ENCODE measurements at regions not wholly inside any gene's neighbourhood (a gene's known extent, or its start where the extent isn't known, plus 50 kb on each side); places are given as distances from the start of the nearest gene placed in this dataset.

DNA sequence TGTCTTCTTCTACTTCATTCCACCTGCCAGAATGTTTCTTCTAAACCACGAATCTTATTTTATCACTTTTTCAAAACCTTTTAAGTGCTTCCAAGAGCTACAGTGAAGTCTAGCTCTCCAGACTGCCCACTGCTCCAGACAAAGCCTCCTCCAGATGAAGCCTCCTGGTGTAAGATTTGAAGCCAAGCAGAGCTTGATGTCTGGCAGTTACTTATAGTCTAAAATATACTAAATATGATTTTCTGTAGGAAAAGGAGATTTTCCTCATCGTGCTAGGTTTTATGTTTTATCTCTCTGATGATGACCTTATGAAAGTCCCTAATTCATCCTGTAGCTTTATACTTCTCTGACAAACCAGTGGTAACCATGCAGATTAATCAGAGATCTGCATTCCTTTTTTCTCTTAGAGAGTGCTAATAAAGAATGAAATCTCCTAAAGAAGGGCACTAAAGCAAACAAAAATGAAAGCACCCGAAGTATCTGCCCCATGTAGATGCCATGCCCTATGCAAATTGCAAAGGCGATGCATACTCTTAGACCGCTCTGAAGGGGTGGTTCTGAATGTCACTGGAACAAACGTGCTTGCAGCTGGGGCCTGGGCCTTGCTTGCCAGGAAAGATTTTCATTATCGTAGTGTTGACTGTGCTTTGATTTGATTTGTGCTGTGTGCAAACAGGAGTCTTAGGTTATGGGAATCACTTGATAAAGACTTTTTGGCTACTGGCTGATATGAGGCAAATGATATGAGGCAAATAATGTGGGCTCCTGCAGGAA is 314.2 kb downstream of the PID1 start:
- Mint-ChIP-seq H3K4me3 (ENCODE audit: unreplicated experiment) (no peak overlapping the region), H3K27ac (ENCODE audit: unreplicated experiment) (no peak overlapping the region)
- TF ChIP-seq, protein P1, sequence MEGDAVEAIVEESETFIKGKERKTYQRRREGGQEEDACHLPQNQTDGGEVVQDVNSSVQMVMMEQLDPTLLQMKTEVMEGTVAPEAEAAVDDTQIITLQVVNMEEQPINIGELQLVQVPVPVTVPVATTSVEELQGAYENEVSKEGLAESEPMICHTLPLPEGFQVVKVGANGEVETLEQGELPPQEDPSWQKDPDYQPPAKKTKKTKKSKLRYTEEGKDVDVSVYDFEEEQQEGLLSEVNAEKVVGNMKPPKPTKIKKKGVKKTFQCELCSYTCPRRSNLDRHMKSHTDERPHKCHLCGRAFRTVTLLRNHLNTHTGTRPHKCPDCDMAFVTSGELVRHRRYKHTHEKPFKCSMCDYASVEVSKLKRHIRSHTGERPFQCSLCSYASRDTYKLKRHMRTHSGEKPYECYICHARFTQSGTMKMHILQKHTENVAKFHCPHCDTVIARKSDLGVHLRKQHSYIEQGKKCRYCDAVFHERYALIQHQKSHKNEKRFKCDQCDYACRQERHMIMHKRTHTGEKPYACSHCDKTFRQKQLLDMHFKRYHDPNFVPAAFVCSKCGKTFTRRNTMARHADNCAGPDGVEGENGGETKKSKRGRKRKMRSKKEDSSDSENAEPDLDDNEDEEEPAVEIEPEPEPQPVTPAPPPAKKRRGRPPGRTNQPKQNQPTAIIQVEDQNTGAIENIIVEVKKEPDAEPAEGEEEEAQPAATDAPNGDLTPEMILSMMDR (IDR thresholded peaks at IDR 0.05): no peak

DNA sequence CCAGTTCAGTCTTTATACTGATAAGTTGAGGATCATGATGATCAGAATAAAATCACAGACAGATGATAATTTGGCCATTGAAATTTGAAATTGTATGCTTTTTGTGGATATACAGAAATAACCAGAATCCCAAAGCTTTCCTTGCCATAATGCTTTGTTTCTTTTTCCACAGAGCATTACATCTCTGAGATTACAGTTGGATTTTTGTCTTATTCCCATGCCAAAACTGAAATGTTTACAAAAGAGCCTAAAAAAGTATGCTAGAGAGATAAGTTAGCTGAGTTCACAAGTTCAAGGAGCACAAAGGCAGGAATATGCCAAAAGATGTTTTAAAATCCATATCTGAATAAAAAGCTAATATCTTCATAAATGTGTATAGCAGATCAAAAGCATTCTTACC is 321.3 kb downstream of the PID1 start:
- DNase-seq (ENCODE audit: low spot score): no peak
- H3K4me1 Mint-ChIP-seq (ENCODE audit: low read depth): no peaks in the 10 kb centered on the region

More for the DNA sequence above, 314.2 kb downstream of the PID1 start:
- H3K36me3 Mint-ChIP-seq (ENCODE audit: low read depth): no peaks in the 10 kb centered on the region
- H3K4me1 Mint-ChIP-seq (ENCODE audit: low read depth): no peaks in the 10 kb centered on the region
- H3K27me3 Mint-ChIP-seq (ENCODE audit: low read depth): no peaks in the 10 kb centered on the region
- no peak for DNase-seq (ENCODE audit: low spot score)
- H3K9me3 Mint-ChIP-seq (ENCODE audit: low read depth): peaks cover 23% of the 10 kb centered on the region

DNA sequence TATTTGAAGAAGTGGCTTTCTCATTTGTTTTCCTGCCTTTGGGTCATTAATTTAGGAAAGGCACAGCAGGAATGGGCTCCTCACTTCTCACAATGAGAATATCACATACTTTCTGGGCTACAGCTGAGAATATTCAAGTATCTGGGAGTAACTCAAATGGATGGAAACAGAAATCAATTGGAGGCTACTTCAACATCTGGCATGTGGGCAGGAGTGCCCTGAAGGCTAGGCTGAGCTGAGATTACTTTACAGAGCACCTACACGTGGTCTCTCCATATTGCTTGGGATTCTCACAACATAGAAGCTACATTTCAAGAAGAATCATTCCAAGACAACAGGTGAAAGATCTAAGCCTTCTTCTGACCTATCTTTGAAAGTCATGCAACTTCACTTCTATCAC is 325.4 kb downstream of the PID1 start:
- H3K4me3 Mint-ChIP-seq (ENCODE audit: unreplicated experiment): no peak overlapping the region
- no peaks in the 10 kb centered on the region for H3K4me1 Mint-ChIP-seq (ENCODE audit: low read depth)
- no peak for DNase-seq (ENCODE audit: low spot score)
- TF ChIP-seq, protein P1 (IDR thresholded peaks at IDR 0.05): no peak
- no peaks in the 10 kb centered on the region for H3K36me3 Mint-ChIP-seq (ENCODE audit: low read depth)
- H3K9me3 Mint-ChIP-seq (ENCODE audit: low read depth): peaks cover 13% of the 10 kb centered on the region
- no peak overlapping the region for H3K27ac Mint-ChIP-seq (ENCODE audit: unreplicated experiment)
- no peaks in the 10 kb centered on the region for H3K27me3 Mint-ChIP-seq (ENCODE audit: low read depth)

More for the DNA sequence above, 321.3 kb downstream of the PID1 start:
- no peak overlapping the region for H3K27ac Mint-ChIP-seq (ENCODE audit: unreplicated experiment)
- H3K36me3 Mint-ChIP-seq (ENCODE audit: low read depth): no peaks in the 10 kb centered on the region
- no peaks in the 10 kb centered on the region for H3K27me3 Mint-ChIP-seq (ENCODE audit: low read depth)
- H3K4me3 Mint-ChIP-seq (ENCODE audit: unreplicated experiment): no peak overlapping the region
- TF ChIP-seq, protein P1 (IDR thresholded peaks at IDR 0.05): no peak
- H3K9me3 Mint-ChIP-seq (ENCODE audit: low read depth): peaks cover 9% of the 10 kb centered on the region

DNA sequence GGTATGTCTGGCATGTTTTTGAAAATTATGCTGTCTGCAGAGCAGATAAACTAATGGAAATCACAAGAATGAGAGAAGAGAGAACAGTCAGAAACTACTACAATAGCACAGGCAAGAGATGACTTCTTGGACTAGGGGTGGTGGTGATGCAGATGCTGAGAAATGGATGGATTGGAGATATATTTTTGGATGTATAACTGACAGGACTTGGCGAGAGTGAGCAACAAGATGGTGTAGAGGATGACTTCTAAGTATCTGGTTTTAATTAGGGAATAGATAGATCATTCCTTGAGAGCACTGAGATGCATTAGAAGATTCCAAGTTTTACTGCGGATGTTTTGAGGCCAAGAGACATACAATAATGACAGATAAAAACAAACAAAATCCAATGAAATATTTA is 328.2 kb downstream of the PID1 start:
- no peak for DNase-seq (ENCODE audit: low spot score)
- no peak overlapping the region for H3K4me3 Mint-ChIP-seq (ENCODE audit: unreplicated experiment)
- TF ChIP-seq, protein P1 (IDR thresholded peaks at IDR 0.05): no peak
- no peaks in the 10 kb centered on the region for H3K36me3 Mint-ChIP-seq (ENCODE audit: low read depth)
- no peak overlapping the region for H3K27ac Mint-ChIP-seq (ENCODE audit: unreplicated experiment)
- no peaks in the 10 kb centered on the region for H3K4me1 Mint-ChIP-seq (ENCODE audit: low read depth)
- peaks cover 13% of the 10 kb centered on the region for H3K9me3 Mint-ChIP-seq (ENCODE audit: low read depth)
- H3K27me3 Mint-ChIP-seq (ENCODE audit: low read depth): no peaks in the 10 kb centered on the region

DNA sequence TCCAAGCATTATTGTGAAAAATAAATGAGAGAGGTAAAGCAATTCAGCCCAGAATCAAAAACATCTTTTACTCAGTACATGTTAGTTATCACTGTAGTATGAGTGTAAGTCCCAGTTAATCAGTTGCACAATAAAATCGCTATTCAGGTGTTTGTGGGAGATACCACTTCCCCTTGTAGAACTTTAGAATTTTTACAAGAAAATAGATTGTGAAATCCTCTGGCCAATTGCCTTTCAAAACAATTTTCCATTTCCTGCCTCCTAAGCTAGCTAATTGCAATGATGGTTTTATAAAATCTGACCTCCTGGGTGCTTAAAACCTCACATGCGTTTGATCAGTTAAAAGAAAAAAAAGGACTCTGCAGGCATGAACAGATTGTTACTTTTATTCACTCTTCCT is 332.5 kb downstream of the PID1 start:
- no peak for DNase-seq (ENCODE audit: low spot score)
- peaks cover 25% of the 10 kb centered on the region for H3K9me3 Mint-ChIP-seq (ENCODE audit: low read depth)
- TF ChIP-seq, protein P1 (IDR thresholded peaks at IDR 0.05): no peak
- H3K27ac Mint-ChIP-seq (ENCODE audit: unreplicated experiment): no peak overlapping the region
- H3K36me3 Mint-ChIP-seq (ENCODE audit: low read depth): no peaks in the 10 kb centered on the region
- H3K4me1 Mint-ChIP-seq (ENCODE audit: low read depth): no peaks in the 10 kb centered on the region
- H3K4me3 Mint-ChIP-seq (ENCODE audit: unreplicated experiment): no peak overlapping the region
- H3K27me3 Mint-ChIP-seq (ENCODE audit: low read depth): no peaks in the 10 kb centered on the region
